NCI-H1105 (cell line): ENCODE measurements at regions not wholly inside any gene's neighbourhood (a gene's known extent, or its start where the extent isn't known, plus 50 kb on each side); places are given as distances from the start of the nearest gene placed in this dataset.
"Not testable (repeated sequence)": the region's sequence is repeated elsewhere in the genome, so short reads cannot be mapped to it uniquely, and the experiment has no call there.

Experiments used
- DNase-seq: peaks from one replicate; lab custom pipeline; 2025; lab: John Stamatoyannopoulos, UW

DNA sequence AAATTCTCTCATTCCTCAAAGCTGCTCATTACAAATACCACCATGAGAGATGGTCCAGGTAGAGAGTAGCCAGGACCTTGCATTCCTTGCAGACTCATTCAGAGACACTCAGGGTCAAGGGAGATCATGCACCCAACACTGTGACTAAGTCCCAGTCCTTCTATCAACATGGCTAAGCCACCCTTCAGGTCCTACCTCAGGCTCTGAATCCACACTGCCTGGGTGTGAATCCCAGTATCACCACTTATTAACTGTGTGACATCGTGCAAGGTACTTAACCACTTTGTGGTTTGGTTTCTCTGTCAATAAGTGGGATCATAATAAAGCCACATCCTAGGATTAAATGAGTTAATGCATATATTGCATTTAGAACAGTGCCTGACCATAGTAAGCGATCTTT is 124.1 kb upstream of the NEIL3 start:
- no peak for DNase-seq

DNA sequence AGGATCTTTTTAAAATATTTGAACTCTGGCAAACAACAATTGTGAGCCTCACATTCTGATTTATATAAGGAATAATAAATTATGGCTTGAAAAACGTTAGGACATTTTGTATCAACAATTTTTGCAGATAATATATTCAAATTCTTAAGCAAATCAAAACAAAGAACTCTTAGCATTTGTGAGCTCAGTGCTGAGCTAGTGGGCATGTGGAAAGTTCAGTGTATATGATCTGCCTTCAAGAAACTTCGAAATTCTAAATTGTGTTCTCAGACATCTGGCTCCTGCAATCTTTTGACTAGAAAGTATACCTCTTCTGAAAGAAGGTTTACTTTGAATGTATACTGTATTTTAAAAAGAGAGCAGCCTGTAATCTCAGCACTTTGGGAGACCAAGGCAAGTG is 122.3 kb upstream of the NEIL3 start:
- DNase-seq = no peak

DNA sequence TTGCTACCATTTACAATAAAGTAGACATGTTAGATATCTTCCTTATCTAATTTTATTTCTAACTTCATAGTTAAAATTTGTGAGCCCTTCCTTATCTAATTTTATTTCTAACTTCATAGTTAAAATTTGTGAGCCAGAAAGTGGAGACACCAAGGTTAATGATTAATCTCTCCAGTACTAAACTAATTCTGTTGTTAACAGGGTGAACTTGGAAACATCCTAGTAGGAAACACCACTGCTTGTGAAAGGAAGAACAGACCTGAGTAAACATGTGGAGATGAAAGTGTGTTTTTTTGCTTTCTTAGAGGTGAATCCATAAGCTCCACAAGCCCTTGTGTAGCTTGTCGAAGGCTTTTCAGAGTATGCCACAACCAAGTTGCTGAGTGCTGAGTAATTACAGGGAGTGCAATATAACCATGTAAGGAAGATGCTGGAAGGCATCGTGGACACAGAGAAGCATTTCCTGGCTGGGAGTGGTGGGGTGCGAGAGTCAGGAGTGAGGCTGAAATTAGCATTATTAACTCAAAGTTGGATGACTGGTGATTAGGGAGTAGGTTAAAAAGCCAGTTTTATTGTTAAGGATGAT is 118.6 kb upstream of the NEIL3 start:
- no peak for DNase-seq

DNA sequence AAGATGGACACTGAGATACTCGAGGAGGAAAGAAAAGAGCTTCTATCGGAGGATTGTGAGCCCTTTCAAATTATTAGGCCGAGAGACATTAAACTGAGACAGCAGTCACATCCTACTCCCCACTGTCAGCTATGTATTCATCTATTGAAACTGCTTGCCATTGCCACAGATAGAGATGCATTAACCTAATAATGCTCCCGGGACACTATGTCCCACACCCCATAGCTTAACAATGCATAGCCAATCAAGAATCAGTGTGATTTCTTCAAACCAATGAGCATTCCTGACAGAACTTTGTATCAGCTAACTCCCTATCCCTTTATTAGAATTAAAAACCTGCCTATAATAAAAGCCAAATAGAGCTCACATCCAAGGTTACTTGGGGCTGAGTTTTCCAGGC is 118.1 kb upstream of the NEIL3 start:
- DNase-seq = no peak

DNA sequence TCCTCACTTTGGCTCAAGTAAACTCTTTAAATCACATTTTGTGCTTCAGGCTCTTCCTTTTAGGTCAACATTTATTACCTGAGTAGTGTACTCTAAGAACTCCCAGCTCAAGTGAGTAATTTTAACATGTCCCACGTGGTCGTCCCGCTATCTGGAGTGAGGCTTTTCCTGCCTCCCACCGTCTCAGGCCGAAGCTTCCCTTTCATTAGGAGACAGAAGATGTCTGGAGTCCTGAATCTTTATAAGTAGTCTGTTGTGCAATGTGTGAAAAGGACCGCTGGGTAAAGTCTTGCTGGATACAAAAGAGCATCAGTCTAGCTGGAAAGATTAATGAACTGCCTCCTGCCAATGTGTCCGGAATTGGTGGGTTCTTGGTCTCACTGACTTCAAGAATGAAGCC is 117.7 kb upstream of the NEIL3 start:
- no peak for DNase-seq

DNA sequence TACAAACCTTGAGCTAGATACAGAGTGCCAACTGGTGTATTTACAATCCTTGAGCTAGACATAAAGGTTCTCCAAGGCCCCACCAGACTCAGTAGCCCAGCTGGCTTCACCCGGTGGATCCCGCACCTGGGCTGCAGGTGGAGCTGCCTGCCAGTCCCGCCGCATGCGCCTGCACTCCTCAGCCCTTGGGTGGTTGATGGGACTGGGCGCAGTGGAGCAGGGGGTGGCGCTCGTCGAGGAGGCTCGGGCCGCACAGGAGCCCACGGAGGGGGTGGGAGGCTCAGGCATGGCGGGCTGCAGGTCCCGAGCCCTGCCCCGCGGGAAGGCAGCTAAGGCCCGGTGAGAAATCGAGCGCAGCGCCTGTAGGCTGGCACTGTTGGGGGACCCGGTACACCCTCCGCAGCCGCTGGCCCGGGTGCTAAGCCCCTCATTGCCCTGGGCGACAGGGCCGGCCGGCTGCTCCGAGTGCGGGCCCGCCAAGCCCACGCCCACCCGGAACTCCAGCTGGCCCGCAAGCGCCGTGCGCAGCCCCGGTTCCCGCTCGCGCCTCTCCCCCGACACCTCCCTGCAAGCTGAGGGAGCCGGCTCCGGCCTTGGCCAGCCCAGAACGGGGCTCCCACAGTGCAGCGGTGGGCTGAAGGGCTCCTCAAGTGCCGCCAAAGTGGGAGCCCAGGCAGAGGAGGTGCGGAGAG is 116.5 kb upstream of the NEIL3 start:
- not testable (repeated sequence) for DNase-seq

DNA sequence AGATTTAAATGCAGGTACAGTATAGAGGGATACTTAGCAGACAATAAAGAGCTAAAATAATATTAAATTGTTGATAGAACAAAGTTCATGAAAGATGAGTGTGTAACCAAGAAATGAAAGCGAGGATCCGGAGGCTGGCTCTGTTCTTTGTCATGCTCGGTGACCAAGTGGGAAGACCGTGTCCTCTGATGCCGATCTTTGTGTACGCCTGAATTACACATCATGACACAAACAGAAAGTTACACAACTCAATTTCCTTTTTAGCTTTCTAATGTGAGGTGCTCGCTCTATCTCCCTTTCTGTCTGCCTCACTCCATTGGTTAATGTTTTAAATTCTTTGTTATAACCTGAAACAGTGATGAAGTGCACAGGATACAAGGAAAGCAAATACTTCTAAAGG is 114.8 kb upstream of the NEIL3 start:
- no peak for DNase-seq

DNA sequence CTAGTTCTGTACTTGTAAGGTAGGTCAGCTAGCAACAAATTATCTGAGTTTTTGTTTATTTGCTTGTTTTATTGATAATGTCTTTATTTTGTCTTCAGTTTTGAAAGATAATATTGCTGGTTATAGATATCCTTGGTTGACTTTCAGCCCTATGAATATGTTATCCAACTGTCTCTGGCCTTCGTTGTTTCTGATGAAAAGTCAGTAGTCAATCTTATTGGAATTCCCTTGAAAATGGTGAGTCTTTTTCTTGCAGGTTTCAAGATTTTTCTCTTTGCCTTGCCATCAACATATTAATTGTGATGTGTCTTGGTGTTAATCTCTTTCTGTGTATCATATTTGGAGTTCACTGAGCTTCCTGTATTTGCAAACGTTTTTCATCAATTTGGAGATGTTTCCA is 113.1 kb upstream of the NEIL3 start:
- DNase-seq = no peak

DNA sequence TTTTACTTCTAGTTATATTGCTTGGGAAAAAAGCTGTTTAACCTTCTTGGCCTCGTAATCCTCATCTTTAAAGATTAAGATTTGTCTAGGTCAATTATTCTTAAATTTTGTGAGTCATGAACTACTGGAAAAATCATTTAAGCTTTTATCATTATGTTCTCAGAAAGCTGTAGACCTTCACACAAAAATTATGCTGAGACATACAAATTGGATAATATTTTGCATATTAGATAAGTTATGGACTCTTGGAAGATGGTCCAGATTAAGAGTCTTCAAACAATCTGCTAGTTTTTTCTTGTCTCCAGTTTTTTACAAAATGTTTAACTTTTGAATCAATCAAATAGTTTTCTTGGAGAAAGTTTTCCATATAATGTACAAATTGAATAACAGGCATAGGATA is 108.1 kb upstream of the NEIL3 start:
- no peak for DNase-seq

DNA sequence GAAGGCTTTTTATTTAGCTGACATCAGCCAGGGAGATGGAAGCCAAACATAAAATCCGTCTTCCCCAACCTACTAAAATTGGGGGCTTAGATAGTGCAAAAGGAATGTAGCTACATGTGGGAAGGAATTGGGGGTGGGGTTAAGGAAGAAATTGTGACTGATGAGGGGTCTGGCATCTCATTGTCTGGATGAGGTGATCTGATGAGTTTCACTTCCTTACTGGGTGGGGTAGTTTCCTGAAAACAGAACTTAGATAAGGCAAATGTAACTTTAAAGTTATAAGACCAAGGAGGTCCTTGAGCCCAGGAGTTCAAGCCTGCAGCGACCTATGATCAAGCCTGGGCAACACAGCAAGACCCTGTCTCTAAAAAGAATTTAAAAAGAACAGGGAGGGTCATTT is 105.5 kb upstream of the NEIL3 start:
- no peak for DNase-seq

DNA sequence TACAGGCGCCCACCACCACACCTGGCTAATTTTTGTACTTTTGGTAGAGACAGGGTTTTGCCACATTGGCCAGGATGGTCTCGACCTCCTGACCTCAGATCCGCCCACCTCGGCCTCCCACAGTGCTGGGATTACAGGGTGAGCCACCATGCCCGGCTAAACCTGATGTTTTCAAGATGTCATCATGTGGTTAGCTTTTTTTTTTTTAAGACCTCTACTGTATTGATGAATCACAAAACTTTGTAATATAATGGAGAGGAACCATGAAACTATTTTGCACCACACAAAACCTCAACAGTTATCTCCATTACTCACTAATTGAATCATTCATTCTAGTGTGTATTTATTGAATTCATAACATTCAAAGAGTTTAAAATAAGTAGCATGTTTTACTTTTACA is 94.7 kb upstream of the NEIL3 start:
- DNase-seq = no peak

DNA sequence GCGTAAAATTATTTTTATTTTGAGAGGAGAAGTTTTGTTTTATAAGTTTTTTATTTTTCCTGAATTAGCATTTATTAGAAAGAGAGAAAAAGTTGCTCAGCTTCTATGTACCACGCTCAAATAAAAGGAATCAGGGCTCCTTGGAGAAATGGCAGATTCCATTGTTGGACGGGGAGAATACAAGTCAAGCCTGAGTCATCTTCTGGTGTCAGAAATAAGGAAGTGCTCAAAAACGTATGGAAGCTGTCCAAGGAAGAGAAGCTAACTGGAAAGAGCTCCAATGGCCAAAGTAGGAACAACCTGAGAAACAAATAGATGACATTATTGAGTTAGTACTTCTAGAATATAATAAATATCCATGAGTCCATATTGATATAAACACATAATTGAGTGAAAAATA is 89.3 kb upstream of the NEIL3 start:
- no peak for DNase-seq

DNA sequence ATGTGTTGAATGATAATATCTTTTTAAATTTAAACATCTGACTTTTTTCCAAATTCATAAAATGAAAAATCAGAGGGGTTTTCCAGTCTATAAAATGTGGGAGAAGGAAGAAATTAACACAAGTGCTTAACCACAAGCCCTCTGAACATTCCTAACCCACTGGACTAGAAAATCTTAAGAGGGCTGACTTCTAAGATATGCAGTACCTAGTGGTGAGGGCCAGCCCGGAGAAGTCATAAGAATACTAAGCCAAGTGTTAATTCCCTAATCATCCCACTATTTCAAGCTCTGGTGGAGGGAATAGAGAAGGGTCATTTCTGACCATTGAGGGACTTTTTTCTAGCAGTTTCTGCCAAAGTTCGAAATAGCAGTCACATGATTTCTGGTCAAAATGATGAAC is 86.9 kb upstream of the NEIL3 start:
- DNase-seq = no peak

DNA sequence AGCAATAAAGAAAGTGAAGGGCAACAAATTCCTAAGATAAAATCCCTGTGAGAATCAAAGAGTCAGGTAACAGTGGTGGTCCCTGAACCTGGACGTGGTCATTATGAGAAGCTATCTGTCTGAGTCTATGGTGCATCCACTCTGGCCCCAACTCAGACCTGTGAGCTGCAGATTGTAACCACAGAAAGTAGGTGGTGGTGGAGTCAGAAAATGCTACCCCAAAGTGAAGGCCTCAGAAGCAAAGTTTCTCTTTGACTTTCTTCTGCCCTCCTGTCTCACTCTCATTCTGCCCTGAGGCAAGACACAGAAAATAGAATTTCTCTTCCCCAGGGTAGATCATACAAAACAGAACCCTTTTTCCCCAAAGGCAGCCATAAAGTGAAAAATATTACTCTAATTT is 84.1 kb upstream of the NEIL3 start:
- no peak for DNase-seq

DNA sequence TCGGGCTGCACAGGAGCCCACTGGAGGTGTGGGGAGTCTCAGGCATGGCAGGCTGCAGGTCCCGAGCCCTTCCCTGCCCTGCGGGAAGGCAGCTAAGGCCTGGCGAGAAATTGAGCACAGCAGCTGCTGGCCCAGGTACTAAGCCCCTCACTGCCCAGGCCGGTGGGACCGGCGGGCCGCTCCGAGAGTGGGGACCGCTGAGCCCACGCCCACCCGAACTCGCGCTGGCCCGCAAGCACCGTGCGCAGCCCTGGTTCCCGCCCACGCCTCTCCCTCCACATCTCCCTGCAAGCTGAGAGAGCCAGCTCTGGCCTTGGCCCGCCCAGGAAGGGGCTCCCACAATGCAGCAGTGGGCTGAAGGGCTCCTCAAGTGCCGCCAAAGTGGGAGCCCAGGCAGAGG is 82.0 kb upstream of the NEIL3 start:
- no peak for DNase-seq

DNA sequence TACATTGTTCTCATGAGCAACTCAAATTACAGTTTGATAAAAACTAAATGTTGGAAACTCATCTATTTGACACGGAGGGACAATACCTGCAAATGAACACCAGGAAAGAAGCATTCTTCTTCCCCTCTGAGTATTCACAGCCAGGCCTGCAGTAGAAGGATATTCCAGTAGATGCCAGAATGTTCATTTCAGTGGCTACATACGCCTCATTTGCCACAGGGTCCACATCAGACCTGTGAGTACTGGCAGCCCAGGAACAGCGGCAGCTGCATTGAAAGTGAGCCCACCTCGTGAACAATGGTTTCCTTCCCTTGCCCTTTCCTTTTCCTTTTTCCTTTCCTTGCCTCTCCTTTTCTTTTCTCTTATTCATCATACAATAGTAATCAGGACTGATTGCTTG is 81.1 kb upstream of the NEIL3 start:
- DNase-seq = no peak

DNA sequence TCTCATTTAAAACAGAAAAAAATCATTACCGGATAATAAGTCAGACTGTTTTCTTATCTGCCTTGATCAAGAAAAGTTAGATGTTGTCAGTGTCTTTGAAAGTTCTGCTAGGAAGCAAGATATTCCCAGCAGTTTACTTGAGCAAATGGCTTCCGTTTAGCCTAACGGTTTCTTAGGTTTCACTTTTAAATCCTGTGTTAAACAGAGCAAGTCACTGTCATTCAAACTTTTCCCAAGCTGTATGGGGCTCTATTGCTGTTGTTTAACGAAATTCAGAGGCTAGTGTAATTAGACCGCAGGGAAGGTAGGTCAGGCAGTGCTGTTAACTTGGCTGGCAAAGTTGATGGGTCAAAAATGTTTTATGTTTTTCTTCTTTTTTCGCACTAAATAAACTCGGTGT is 80.3 kb upstream of the NEIL3 start:
- DNase-seq = no peak

DNA sequence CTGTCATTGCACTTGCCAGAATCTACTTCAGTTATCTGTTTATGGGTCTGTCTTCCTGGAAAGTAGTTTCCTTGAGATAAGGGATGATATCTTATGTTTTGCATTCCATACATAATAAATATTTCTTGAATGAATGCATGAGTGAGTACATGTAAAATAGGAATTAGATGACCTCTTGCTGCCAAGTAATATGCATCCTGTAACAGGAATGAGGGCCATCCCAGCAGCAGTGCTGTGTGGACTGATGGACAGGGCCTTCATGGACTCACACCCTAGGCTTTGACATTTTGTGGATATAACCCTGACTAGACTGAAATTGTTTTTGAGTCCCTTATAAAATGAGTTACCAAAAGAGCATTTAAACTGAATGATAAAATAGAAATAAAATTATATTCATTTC is 77.2 kb upstream of the NEIL3 start:
- DNase-seq = no peak

DNA sequence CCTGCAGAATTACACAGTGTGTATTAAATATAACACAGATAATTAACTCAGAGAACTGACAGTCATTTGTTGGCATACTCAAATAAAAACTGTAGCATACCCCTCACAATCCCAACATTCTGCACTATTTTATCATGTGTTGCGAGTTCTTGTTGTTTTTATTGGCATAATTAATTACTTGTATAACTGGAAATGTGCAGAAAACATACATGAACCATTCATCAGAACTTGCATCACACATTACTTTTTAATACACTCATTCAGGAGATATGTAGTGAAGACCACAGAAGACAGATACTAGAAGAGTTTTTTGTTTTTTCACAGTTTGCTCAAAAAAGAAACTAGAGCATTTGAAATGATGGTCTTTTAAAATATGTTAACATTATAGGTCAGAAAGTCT is 74.6 kb upstream of the NEIL3 start:
- no peak for DNase-seq

DNA sequence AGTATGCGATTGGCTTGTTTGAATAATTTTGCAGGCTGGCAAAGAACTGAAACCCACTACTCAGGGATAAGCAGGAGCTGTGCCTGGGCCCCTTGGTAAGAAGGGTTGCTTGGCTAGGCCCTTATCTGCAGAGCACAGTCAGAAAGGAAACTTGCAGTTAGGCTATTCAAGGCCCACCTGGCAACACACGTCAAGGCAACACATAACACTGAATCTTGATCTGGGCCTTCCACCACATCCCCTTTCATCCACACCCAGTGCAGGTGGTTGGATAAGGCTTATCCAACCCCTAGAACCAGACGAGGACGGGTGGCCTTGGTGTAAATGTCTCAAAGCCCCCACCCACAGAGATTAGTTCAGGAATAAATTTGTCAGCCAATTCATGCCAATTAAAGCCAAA is 72.8 kb upstream of the NEIL3 start:
- DNase-seq = no peak

DNA sequence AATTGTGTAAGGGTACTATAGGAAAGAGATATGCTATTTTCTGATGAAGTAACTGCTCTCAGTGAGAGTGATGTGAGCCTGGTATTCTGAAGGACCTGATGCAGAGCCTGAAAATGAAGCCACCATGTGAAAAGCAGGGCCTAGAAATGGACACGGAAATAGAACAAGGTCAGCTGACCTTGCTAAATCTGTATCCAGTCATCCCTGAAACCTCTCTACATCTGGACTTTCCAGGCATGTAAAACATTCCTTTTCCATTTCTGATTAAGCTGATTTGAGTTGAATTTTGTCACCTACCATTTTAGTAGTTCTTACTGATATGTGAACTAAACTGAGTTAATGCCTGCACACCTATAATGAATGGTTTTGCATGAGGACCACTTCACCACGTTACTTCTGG is 72.4 kb upstream of the NEIL3 start:
- no peak for DNase-seq

DNA sequence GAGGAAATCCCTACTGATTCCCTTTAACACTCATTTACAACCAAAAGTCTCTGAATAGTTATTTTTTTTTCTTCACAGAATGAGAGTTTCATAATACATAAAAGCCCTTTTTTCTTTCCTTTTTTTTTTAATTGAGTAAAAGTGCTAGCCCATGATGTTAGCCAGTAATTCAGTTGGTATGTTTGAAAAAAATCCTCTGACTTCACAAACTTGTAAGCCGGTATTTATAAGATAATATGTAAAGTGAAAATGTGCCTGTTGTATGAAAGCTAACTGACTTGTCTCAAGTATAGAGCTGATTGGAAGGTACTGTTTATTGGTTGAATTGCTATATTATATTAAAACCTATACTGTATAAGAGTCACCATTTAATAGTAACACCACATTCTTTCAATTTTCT is 70.2 kb upstream of the NEIL3 start:
- no peak for DNase-seq

DNA sequence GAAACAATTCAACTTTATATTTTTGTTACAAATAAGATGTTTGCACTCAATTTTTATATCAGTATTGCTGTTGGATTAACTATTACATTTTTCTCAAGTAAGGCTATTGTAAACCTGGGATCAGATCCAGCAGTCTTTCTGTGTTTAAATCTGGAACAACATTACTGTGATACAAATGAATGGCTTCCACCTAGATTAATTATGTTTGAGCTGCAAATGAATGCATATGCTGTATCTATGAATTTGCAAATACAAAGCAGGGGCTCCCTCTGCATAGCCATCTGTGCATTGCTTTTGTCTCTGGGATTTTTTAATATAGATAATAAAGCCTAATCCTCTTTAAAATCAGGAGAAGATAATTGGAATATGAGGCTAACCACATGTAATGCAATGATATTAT is 69.8 kb upstream of the NEIL3 start:
- no peak for DNase-seq

DNA sequence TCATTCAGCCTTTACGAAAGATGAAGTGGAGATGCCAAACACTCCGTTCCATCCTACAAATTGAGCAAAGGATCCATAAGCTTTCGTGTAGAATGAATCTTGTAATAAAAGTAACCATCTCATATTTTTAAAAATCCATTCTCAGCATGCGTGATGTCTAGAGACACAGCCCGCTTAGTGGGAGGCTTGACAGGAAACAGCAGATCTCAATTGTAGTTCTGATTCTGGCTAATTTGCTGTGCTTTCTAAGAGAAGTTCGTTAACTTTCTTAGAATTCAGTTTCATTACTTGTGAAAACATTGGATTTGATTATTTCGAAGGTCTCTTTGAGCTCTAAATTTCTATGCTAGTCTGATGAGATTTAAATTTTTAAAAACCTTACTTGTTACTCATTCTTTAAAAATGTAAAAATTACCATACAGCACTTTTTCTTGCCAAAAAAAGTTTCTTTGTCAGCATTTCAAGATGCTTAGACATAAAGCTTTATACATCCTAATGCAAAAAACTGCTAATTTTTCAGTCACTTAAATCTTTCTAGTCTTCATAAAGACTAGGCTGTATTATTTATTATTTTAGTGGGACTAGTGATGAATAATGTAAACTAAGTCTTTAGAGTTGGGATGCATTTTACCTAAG is 66.9 kb upstream of the NEIL3 start:
- DNase-seq = no peak
